ENCODE measurements at regions not wholly inside any gene's neighbourhood (a gene's known extent, or its start where the extent isn't known, plus 50 kb on each side); places are given as distances from the start of the nearest gene placed in this dataset.

DNA sequence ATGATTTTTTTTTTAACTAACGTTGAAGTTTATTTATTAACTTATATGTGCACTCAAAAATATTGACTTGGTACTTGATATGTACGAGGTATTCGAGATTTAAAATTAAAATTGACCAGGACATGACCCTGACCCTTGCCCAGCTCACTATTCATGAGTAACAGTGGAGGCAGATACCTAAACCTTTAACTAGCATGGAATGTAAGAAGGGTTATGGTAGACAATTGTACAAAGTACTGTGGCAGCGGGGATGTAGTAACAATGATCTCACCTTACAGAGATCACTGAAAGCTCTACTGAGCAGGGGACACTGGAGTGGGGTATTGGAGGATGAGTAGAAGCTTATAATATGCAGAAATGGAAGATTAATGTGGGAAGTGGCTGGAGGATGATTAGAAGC is 60.8 kb downstream of the ADRA2A start:
- CTCF ChIA-PET = interaction anchor here (0.9 to 1.7 kb wide), 3 partner anchors 18 to 62 kb away, joined by 3 to 7 read pairs (median 5); partner anchors contain the start of gene ADRA2A
- peak overlapping the region; percentile 93 for H3K27ac Mint-ChIP-seq
- TF ChIP-seq TP53 (CRISPR knock-in tag; IDR thresholded peaks at IDR 0.05) = no peak
- TF ChIP-seq, protein P1, sequence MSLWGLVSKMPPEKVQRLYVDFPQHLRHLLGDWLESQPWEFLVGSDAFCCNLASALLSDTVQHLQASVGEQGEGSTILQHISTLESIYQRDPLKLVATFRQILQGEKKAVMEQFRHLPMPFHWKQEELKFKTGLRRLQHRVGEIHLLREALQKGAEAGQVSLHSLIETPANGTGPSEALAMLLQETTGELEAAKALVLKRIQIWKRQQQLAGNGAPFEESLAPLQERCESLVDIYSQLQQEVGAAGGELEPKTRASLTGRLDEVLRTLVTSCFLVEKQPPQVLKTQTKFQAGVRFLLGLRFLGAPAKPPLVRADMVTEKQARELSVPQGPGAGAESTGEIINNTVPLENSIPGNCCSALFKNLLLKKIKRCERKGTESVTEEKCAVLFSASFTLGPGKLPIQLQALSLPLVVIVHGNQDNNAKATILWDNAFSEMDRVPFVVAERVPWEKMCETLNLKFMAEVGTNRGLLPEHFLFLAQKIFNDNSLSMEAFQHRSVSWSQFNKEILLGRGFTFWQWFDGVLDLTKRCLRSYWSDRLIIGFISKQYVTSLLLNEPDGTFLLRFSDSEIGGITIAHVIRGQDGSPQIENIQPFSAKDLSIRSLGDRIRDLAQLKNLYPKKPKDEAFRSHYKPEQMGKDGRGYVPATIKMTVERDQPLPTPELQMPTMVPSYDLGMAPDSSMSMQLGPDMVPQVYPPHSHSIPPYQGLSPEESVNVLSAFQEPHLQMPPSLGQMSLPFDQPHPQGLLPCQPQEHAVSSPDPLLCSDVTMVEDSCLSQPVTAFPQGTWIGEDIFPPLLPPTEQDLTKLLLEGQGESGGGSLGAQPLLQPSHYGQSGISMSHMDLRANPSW (CRISPR knock-in tag; conservative IDR thresholded peaks at IDR 0.05; ENCODE audit: low read depth) = no peak
- TF ChIP-seq, protein P2, sequence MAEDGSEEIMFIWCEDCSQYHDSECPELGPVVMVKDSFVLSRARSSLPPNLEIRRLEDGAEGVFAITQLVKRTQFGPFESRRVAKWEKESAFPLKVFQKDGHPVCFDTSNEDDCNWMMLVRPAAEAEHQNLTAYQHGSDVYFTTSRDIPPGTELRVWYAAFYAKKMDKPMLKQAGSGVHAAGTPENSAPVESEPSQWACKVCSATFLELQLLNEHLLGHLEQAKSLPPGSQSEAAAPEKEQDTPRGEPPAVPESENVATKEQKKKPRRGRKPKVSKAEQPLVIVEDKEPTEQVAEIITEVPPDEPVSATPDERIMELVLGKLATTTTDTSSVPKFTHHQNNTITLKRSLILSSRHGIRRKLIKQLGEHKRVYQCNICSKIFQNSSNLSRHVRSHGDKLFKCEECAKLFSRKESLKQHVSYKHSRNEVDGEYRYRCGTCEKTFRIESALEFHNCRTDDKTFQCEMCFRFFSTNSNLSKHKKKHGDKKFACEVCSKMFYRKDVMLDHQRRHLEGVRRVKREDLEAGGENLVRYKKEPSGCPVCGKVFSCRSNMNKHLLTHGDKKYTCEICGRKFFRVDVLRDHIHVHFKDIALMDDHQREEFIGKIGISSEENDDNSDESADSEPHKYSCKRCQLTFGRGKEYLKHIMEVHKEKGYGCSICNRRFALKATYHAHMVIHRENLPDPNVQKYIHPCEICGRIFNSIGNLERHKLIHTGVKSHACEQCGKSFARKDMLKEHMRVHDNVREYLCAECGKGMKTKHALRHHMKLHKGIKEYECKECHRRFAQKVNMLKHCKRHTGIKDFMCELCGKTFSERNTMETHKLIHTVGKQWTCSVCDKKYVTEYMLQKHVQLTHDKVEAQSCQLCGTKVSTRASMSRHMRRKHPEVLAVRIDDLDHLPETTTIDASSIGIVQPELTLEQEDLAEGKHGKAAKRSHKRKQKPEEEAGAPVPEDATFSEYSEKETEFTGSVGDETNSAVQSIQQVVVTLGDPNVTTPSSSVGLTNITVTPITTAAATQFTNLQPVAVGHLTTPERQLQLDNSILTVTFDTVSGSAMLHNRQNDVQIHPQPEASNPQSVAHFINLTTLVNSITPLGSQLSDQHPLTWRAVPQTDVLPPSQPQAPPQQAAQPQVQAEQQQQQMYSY (CRISPR knock-in tag; IDR thresholded peaks at IDR 0.05) = no peak
- TF ChIP-seq, protein P3, sequence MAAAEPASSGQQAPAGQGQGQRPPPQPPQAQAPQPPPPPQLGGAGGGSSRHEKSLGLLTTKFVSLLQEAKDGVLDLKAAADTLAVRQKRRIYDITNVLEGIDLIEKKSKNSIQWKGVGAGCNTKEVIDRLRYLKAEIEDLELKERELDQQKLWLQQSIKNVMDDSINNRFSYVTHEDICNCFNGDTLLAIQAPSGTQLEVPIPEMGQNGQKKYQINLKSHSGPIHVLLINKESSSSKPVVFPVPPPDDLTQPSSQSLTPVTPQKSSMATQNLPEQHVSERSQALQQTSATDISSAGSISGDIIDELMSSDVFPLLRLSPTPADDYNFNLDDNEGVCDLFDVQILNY (CRISPR knock-in tag; IDR thresholded peaks at IDR 0.05) = no peak
- TF ChIP-seq ZNF121 (CRISPR knock-in tag; IDR thresholded peaks at IDR 0.05) = no peak
- TF ChIP-seq ELF4 (CRISPR knock-in tag; IDR thresholded peaks at IDR 0.05; ENCODE audit: low read depth) = no peak
- no peak for TF ChIP-seq NR3C1 (CRISPR knock-in tag; conservative IDR thresholded peaks at IDR 0.05; ENCODE audit: low read depth)
- TF ChIP-seq, protein P4, sequence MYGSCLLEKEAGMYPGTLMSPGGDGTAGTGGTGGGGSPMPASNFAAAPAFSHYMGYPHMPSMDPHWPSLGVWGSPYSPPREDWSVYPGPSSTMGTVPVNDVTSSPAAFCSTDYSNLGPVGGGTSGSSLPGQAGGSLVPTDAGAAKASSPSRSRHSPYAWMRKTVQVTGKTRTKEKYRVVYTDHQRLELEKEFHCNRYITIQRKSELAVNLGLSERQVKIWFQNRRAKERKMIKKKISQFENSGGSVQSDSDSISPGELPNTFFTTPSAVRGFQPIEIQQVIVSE (CRISPR knock-in tag; IDR thresholded peaks at IDR 0.05; ENCODE audit: borderline replicate concordance) = no peak
- no peak for TF ChIP-seq ZNF138 (CRISPR knock-in tag; conservative IDR thresholded peaks at IDR 0.05)
- TF ChIP-seq, protein P5, sequence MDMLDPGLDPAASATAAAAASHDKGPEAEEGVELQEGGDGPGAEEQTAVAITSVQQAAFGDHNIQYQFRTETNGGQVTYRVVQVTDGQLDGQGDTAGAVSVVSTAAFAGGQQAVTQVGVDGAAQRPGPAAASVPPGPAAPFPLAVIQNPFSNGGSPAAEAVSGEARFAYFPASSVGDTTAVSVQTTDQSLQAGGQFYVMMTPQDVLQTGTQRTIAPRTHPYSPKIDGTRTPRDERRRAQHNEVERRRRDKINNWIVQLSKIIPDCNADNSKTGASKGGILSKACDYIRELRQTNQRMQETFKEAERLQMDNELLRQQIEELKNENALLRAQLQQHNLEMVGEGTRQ (CRISPR knock-in tag; IDR thresholded peaks at IDR 0.05) = no peak
- TF ChIP-seq CREB1 (CRISPR knock-in tag; IDR thresholded peaks at IDR 0.05) = no peak
- no peak for TF ChIP-seq SOX15 (CRISPR knock-in tag; IDR thresholded peaks at IDR 0.05)
- no peak for TF ChIP-seq TEAD1 (CRISPR knock-in tag; IDR thresholded peaks at IDR 0.05)
- no peak for TF ChIP-seq ZNF671 (CRISPR knock-in tag; IDR thresholded peaks at IDR 0.05)
- no peak for TF ChIP-seq SMAD4 (CRISPR knock-in tag; IDR thresholded peaks at IDR 0.05)
- TF ChIP-seq, protein P6, sequence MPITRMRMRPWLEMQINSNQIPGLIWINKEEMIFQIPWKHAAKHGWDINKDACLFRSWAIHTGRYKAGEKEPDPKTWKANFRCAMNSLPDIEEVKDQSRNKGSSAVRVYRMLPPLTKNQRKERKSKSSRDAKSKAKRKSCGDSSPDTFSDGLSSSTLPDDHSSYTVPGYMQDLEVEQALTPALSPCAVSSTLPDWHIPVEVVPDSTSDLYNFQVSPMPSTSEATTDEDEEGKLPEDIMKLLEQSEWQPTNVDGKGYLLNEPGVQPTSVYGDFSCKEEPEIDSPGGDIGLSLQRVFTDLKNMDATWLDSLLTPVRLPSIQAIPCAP (CRISPR knock-in tag; IDR thresholded peaks at IDR 0.05) = no peak
- no peak for TF ChIP-seq SP1 (CRISPR knock-in tag; conservative IDR thresholded peaks at IDR 0.05)
- TF ChIP-seq NFATC4 (CRISPR knock-in tag; IDR thresholded peaks at IDR 0.05) = no peak
- H3K4me3 Mint-ChIP-seq = peak overlapping the region; percentile 24
- peaks cover 9% of the 10 kb centered on the region for H3K27me3 Mint-ChIP-seq (ENCODE audit: low read depth)
- POLR2A ChIA-PET = interaction anchor here (1.0 kb wide), 1 partner anchor 218 kb away, joined by 3 read pairs; the partner anchor contains the start of genes BBIP1 and SHOC2
- H3K4me1 Mint-ChIP-seq = peaks cover 51% of the 10 kb centered on the region
- peaks cover 26% of the 10 kb centered on the region for H3K9me3 Mint-ChIP-seq
- H3K36me3 Mint-ChIP-seq = peaks cover 12% of the 10 kb centered on the region
- no peak for ATAC-seq
- DNase-seq (ENCODE audit: low spot score) = no peak

Measured in WTC11 (cell line).